HepG2 (cell line): ENCODE measurements at regions not wholly inside any gene's neighbourhood (a gene's known extent, or its start where the extent isn't known, plus 50 kb on each side); places are given as distances from the start of the nearest gene placed in this dataset.

Experiments used
- CEBPZ ChIP-seq: IDR thresholded peaks from 2 replicates; pipeline ENCODE4 v1.6.1; 2012; ENCODE audit warnings: low read length, improper control_type of control experiment
- E2F1 ChIP-seq: sonication (generic); formaldehyde crosslinking; IDR thresholded peaks from 2 replicates; pipeline ENCODE4 v1.5.0; 2020; ENCODE audit warnings: missing genetic modification reagents
- ZNF253 ChIP-seq: sonication (generic); formaldehyde crosslinking; IDR thresholded peaks from 2 replicates; pipeline ENCODE4 v1.8.0; 2022; ENCODE audit warnings: mild to moderate bottlenecking, missing genetic modification reagents, borderline replicate concordance
- ZNF3 ChIP-seq: IDR thresholded peaks from 2 replicates; pipeline ENCODE4 v1.7.0; 2017; ENCODE audit warnings: inconsistent platforms
- TF ChIP-seq, protein P1 (sequence below), 2 experiments: IDR thresholded peaks; 2 replicates each; pipeline ENCODE4 v1.6.1; 2011 to 2012; ENCODE audit warnings: low read length in 2 of 2, borderline replicate concordance in 1 of 2, low read depth in 1 of 2, mild to moderate bottlenecking in 1 of 2, moderate library complexity in 1 of 2
- TF ChIP-seq, protein P2 (sequence below): sonication (generic); formaldehyde crosslinking; IDR thresholded peaks from 2 replicates; pipeline ENCODE4 v1.5.0; 2020; ENCODE audit warnings: mild to moderate bottlenecking, missing genetic modification reagents, moderate library complexity

- TF ChIP-seq ZNF253 (CRISPR knock-in tag) (no peak), E2F1 (CRISPR knock-in tag) (no peak), ZNF3 (CRISPR knock-in tag) (no peak), CEBPZ (no peak)
- TF ChIP-seq, protein P1, sequence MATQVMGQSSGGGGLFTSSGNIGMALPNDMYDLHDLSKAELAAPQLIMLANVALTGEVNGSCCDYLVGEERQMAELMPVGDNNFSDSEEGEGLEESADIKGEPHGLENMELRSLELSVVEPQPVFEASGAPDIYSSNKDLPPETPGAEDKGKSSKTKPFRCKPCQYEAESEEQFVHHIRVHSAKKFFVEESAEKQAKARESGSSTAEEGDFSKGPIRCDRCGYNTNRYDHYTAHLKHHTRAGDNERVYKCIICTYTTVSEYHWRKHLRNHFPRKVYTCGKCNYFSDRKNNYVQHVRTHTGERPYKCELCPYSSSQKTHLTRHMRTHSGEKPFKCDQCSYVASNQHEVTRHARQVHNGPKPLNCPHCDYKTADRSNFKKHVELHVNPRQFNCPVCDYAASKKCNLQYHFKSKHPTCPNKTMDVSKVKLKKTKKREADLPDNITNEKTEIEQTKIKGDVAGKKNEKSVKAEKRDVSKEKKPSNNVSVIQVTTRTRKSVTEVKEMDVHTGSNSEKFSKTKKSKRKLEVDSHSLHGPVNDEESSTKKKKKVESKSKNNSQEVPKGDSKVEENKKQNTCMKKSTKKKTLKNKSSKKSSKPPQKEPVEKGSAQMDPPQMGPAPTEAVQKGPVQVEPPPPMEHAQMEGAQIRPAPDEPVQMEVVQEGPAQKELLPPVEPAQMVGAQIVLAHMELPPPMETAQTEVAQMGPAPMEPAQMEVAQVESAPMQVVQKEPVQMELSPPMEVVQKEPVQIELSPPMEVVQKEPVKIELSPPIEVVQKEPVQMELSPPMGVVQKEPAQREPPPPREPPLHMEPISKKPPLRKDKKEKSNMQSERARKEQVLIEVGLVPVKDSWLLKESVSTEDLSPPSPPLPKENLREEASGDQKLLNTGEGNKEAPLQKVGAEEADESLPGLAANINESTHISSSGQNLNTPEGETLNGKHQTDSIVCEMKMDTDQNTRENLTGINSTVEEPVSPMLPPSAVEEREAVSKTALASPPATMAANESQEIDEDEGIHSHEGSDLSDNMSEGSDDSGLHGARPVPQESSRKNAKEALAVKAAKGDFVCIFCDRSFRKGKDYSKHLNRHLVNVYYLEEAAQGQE (IDR thresholded peaks at IDR 0.05; ENCODE audit: borderline replicate concordance in 1 of 2, low read depth in 1 of 2, low read length in 2 of 2) = no peak
- TF ChIP-seq, protein P2, sequence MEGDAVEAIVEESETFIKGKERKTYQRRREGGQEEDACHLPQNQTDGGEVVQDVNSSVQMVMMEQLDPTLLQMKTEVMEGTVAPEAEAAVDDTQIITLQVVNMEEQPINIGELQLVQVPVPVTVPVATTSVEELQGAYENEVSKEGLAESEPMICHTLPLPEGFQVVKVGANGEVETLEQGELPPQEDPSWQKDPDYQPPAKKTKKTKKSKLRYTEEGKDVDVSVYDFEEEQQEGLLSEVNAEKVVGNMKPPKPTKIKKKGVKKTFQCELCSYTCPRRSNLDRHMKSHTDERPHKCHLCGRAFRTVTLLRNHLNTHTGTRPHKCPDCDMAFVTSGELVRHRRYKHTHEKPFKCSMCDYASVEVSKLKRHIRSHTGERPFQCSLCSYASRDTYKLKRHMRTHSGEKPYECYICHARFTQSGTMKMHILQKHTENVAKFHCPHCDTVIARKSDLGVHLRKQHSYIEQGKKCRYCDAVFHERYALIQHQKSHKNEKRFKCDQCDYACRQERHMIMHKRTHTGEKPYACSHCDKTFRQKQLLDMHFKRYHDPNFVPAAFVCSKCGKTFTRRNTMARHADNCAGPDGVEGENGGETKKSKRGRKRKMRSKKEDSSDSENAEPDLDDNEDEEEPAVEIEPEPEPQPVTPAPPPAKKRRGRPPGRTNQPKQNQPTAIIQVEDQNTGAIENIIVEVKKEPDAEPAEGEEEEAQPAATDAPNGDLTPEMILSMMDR (CRISPR knock-in tag) = no peak
These were observed 144.2 kb upstream of the PKDCC start for GRCh38 chr2:41903474-41904135.
